ENCODE measurements at regions not wholly inside any gene's neighbourhood (a gene's known extent, or its start where the extent isn't known, plus 50 kb on each side); places are given as distances from the start of the nearest gene placed in this dataset.

DNA sequence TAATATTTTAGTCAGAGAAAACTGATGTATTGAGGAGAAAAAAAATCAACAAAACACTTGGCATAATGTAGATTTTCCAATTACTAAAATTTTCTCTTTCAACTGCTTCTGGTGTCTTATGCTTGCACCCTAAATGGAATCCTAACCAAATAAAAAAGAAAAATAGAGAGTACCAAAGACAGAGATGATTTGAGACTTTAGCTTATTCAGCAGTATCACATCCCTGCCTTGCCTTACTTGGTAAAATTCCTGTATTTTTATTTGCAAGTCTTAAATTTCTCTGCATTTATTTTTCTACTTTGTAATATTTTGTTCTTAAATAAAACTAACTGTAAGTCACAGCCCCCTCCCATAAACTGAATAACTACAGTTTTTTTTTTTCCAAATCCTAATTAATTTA, 950.5 kb upstream of the INTU start:
- Histone ChIP-seq H3K9me3 (ENCODE audit: control extremely low read depth in 1 of 3, control insufficient read depth in 2 of 3, insufficient read depth in 1 of 3, low read length in 2 of 3) (no peaks in the 10 kb centered on the region), H3K4me2 (replicated peaks; ENCODE audit: low read depth, low read length, poor library complexity, severe bottlenecking) (no peak overlapping the region), H3K27me3 (replicated peaks in 1 of 4; ENCODE audit: control extremely low read depth in 1 of 4, control insufficient read depth in 3 of 4, insufficient read depth in 4 of 4, low read length in 3 of 4) (no peaks in the 10 kb centered on the region), H3K9ac (ENCODE audit: low read length) (no peak overlapping the region), H3K27ac (ENCODE audit: low read length in 2 of 2) (no peak overlapping the region), H3K4me3 (ENCODE audit: control extremely low read depth in 1 of 5, extremely low read depth in 1 of 5, insufficient read depth in 1 of 5, low read depth in 2 of 5, low read length in 4 of 5) (no peak overlapping the region), H2AFZ (ENCODE audit: insufficient read depth, low read depth, low read length, poor library complexity, severe bottlenecking) (no peak overlapping the region), H4K20me1 (ENCODE audit: control insufficient read depth, insufficient read depth, low read length, poor library complexity, severe bottlenecking) (no peaks in the 10 kb centered on the region), H3K36me3 (replicated peaks in 1 of 2; ENCODE audit: control extremely low read depth in 1 of 2, control insufficient read depth in 1 of 2, extremely low read depth in 1 of 2, insufficient read depth in 2 of 2, low read length in 1 of 2) (no peaks in the 10 kb centered on the region), H3K79me2 (ENCODE audit: control insufficient read depth, insufficient read depth, low read length) (no peaks in the 10 kb centered on the region), H3K4me1 (ENCODE audit: control insufficient read depth in 2 of 2, insufficient read depth in 2 of 2, low read length in 2 of 2) (no peaks in the 10 kb centered on the region)
- no peak for TF ChIP-seq EZH2 (IDR thresholded peaks at IDR 0.05; ENCODE audit: borderline replicate concordance, insufficient read depth, low read depth, low read length, poor library complexity, severe bottlenecking)
- TF ChIP-seq CTCF (IDR thresholded peaks at IDR 0.05): no peak
- POLR2A ChIA-PET: no interaction called here
- ATAC-seq (ENCODE audit: low read depth) (no peak), DNase-seq (no peak)
- CTCF ChIA-PET: no interaction called here
- no peaks in the 10 kb centered on the region for H3K27me3 Mint-ChIP-seq
- H3K4me1 Mint-ChIP-seq: no peaks in the 10 kb centered on the region
- peaks cover 2% of the 10 kb centered on the region for H3K9me3 Mint-ChIP-seq (ENCODE audit: insufficient read depth)
- H3K27ac Mint-ChIP-seq: no peak overlapping the region
- intact Hi-C loops (cut with micrococcal nuclease): no loop called here
- no peak overlapping the region for H3K4me3 Mint-ChIP-seq

- Histone ChIP-seq H3K27me3 (replicated peaks in 1 of 4; ENCODE audit: control extremely low read depth in 1 of 4, control insufficient read depth in 3 of 4, insufficient read depth in 4 of 4, low read length in 3 of 4) (no peaks in the 10 kb centered on the region), H3K36me3 (replicated peaks in 1 of 2; ENCODE audit: control extremely low read depth in 1 of 2, control insufficient read depth in 1 of 2, extremely low read depth in 1 of 2, insufficient read depth in 2 of 2, low read length in 1 of 2) (no peaks in the 10 kb centered on the region), H3K9me3 (ENCODE audit: control extremely low read depth in 1 of 3, control insufficient read depth in 2 of 3, insufficient read depth in 1 of 3, low read length in 2 of 3) (no peaks in the 10 kb centered on the region), H4K20me1 (ENCODE audit: control insufficient read depth, insufficient read depth, low read length, poor library complexity, severe bottlenecking) (no peaks in the 10 kb centered on the region), H3K27ac (ENCODE audit: low read length in 2 of 2) (no peak overlapping the region), H3K79me2 (ENCODE audit: control insufficient read depth, insufficient read depth, low read length) (no peaks in the 10 kb centered on the region), H2AFZ (ENCODE audit: insufficient read depth, low read depth, low read length, poor library complexity, severe bottlenecking) (no peak overlapping the region), H3K4me1 (ENCODE audit: control insufficient read depth in 2 of 2, insufficient read depth in 2 of 2, low read length in 2 of 2) (no peaks in the 10 kb centered on the region), H3K4me3 (ENCODE audit: control extremely low read depth in 1 of 5, extremely low read depth in 1 of 5, insufficient read depth in 1 of 5, low read depth in 2 of 5, low read length in 4 of 5) (no peak overlapping the region), H3K4me2 (replicated peaks; ENCODE audit: low read depth, low read length, poor library complexity, severe bottlenecking) (no peak overlapping the region), H3K9ac (ENCODE audit: low read length) (no peak overlapping the region)
- DNase-seq (no peak), ATAC-seq (ENCODE audit: low read depth) (no peak)
- no peaks in the 10 kb centered on the region for H3K9me3 Mint-ChIP-seq (ENCODE audit: insufficient read depth)
- CTCF ChIA-PET: no interaction called here
- POLR2A ChIA-PET: no interaction called here
- no peaks in the 10 kb centered on the region for H3K27me3 Mint-ChIP-seq
- no peaks in the 10 kb centered on the region for H3K4me1 Mint-ChIP-seq
- TF ChIP-seq EZH2 (IDR thresholded peaks at IDR 0.05; ENCODE audit: borderline replicate concordance, insufficient read depth, low read depth, low read length, poor library complexity, severe bottlenecking) (no peak), CTCF (IDR thresholded peaks at IDR 0.05) (no peak)
- no peak overlapping the region for H3K27ac Mint-ChIP-seq
- intact Hi-C loops (cut with micrococcal nuclease): no loop called here
- H3K4me3 Mint-ChIP-seq: no peak overlapping the region
Measured at GRCh38 chr4:126686491-126686890, 946.3 kb upstream of the INTU start.

Data from B cell (primary cell).